B cell (primary cell): ENCODE measurements at regions not wholly inside any gene's neighbourhood (a gene's known extent, or its start where the extent isn't known, plus 50 kb on each side); places are given as distances from the start of the nearest gene placed in this dataset.

Source experiments
- ATAC-seq: fragments of 200-7000 bp; cut with Tn5 transposase; one replicate; pipeline ENCODE4 v1.10.0; 2021; ENCODE audit warnings: low read depth, mild to moderate bottlenecking, moderate number of reproducible peaks, moderate library complexity
- CTCF ChIA-PET: fragments of 350-600 bp; sonication (Branson Sonifier 250); formaldehyde crosslinking; loops from one replicate; lab custom pipeline; 2021; ENCODE audit warnings: antibody characterized with exemption, inconsistent platforms; lab: Charles Lee
- POLR2A ChIA-PET: fragments of 350-600 bp; sonication (Branson Sonifier 250); formaldehyde crosslinking; loops from one replicate; lab custom pipeline; 2021; ENCODE audit warnings: antibody characterized with exemption; lab: Charles Lee
- DNase-seq: peaks from one replicate; pipeline ENCODE4 v3.0.0; 2013
- H2AFZ ChIP-seq: 2 replicates; pipeline ENCODE4 v1.6.1; 2012; ENCODE audit warnings: mild to moderate bottlenecking, low read depth, low read length; ENCODE audit not compliant: insufficient read depth, poor library complexity, severe bottlenecking
- H3K27ac ChIP-seq, 2 donors: 1 replicate in 1 of 2; 2 replicates in 1 of 2; pipeline ENCODE4 v1.5.1; 2012 to 2013; ENCODE audit warnings: low read length in 2 of 2, mild to moderate bottlenecking in 2 of 2, moderate library complexity in 1 of 2
- H3K27me3 ChIP-seq, 4 experiments: fragments of 200-600 bp in 1 of 4; sonication (generic) in 1 of 4; replicated peaks in 1 of 4; 1 replicate in 2 of 4; 2 replicates in 2 of 4; pipeline versions ENCODE4 v1.6.1 to v1.7.0; 2013 to 2016; ENCODE audit warnings: low read length in 3 of 4, mild to moderate bottlenecking in 2 of 4, mixed read lengths in 1 of 4, moderate library complexity in 1 of 4; ENCODE audit not compliant: insufficient read depth in 4 of 4, control insufficient read depth in 3 of 4; ENCODE audit errors: control extremely low read depth in 1 of 4
- H3K36me3 ChIP-seq, 2 experiments: replicated peaks in 1 of 2; 1 replicate in 1 of 2; 2 replicates in 1 of 2; pipeline versions ENCODE4 v1.6.1 to v1.7.1; 2013; ENCODE audit warnings: low read length in 1 of 2; ENCODE audit not compliant: insufficient read depth in 2 of 2, control insufficient read depth in 1 of 2; ENCODE audit errors: control extremely low read depth in 1 of 2, extremely low read depth in 1 of 2
- H3K4me1 ChIP-seq, 2 donors: fragments of 200-600 bp in 1 of 2; sonication (generic) in 1 of 2; 1 replicate in 1 of 2; 2 replicates in 1 of 2; pipeline versions ENCODE4 v1.5.1 to v1.6.1; 2013 to 2017; ENCODE audit warnings: low read length in 2 of 2; ENCODE audit not compliant: control insufficient read depth in 2 of 2, insufficient read depth in 2 of 2
- H3K4me2 ChIP-seq: replicated peaks from 2 replicates; pipeline ENCODE3; 2012; ENCODE audit warnings: mild to moderate bottlenecking, low read depth, low read length; ENCODE audit not compliant: poor library complexity, severe bottlenecking
- H3K4me3 ChIP-seq, 5 experiments: fragments of 200-600 bp in 1 of 5; sonication (generic) in 1 of 5; 1 replicate in 3 of 5; 2 replicates in 2 of 5; pipeline versions ENCODE4 v1.5.1 to v1.7.0; 2011 to 2016; ENCODE audit warnings: low read length in 4 of 5, mild to moderate bottlenecking in 4 of 5, low read depth in 2 of 5, control low read depth in 1 of 5, moderate library complexity in 1 of 5; ENCODE audit not compliant: insufficient read depth in 1 of 5; ENCODE audit errors: control extremely low read depth in 1 of 5, extremely low read depth in 1 of 5
- H3K79me2 ChIP-seq: fragments of 200-600 bp; sonication (generic); one replicate; pipeline ENCODE4 v1.6.0; 2016; ENCODE audit warnings: low read length; ENCODE audit not compliant: control insufficient read depth, insufficient read depth
- H3K9ac ChIP-seq: fragments of 200-600 bp; sonication (generic); 2 replicates; pipeline ENCODE4 v1.6.1; 2017; ENCODE audit warnings: mild to moderate bottlenecking, low read length, moderate library complexity
- H3K9me3 ChIP-seq, 3 donors: one replicate each; pipeline versions ENCODE4 v1.6.1 to v1.7.1; 2013; ENCODE audit warnings: low read length in 2 of 3; ENCODE audit not compliant: control insufficient read depth in 2 of 3, insufficient read depth in 1 of 3; ENCODE audit errors: control extremely low read depth in 1 of 3
- H4K20me1 ChIP-seq: 2 replicates; pipeline ENCODE4 v1.6.0; 2012; ENCODE audit warnings: mild to moderate bottlenecking, low read length; ENCODE audit not compliant: insufficient read depth, control insufficient read depth, poor library complexity, severe bottlenecking
- H3K27ac Mint-ChIP-seq: one replicate; pipeline ENCODE4 v1.8.0; 2021; ENCODE audit warnings: mixed read lengths
- H3K27me3 Mint-ChIP-seq: one replicate; pipeline ENCODE4 v1.8.0; 2021; ENCODE audit warnings: mixed read lengths
- H3K4me1 Mint-ChIP-seq: one replicate; pipeline ENCODE4 v1.8.0; 2021; ENCODE audit warnings: mixed read lengths
- H3K4me3 Mint-ChIP-seq: one replicate; pipeline ENCODE4 v1.8.0; 2021; ENCODE audit warnings: mixed read lengths
- H3K9me3 Mint-ChIP-seq: one replicate; pipeline ENCODE4 v1.8.0; 2022; ENCODE audit warnings: mixed read lengths; ENCODE audit not compliant: insufficient read depth
- EZH2 ChIP-seq: IDR thresholded peaks from 2 replicates; pipeline ENCODE4 v1.6.1; 2012; ENCODE audit warnings: borderline replicate concordance, low read depth, mild to moderate bottlenecking, moderate library complexity, low read length; ENCODE audit not compliant: insufficient read depth, poor library complexity, severe bottlenecking
- WGBS: methylation state at CpG from one replicate; pipeline ENCODE4 v1.1.5; 2013; ENCODE audit warnings: missing lambda C conversion rate; ENCODE audit not compliant: insufficient coverage; 5-methylcytosine and 5-hydroxymethylcytosine counted together
- intact Hi-C: fragments of 100-400 bp; cut with micrococcal nuclease; formaldehyde crosslinking; loops from one replicate; pipeline ENCODE4 v1.10.0; 2022
- TF ChIP-seq, protein P1 (sequence below): fragments of 200-600 bp; IDR thresholded peaks from one replicate; pipeline ENCODE4 v1.8.0; 2022; ENCODE audit warnings: antibody characterized with exemption, mild to moderate bottlenecking

GRCh38 chr1:55428231-55428630 is 213.1 kb upstream of the USP24 start:
- POLR2A ChIA-PET = no interaction called here
- peaks cover 53% of the 10 kb centered on the region for H3K27me3 Mint-ChIP-seq
- no peak for TF ChIP-seq EZH2
- TF ChIP-seq, protein P1, sequence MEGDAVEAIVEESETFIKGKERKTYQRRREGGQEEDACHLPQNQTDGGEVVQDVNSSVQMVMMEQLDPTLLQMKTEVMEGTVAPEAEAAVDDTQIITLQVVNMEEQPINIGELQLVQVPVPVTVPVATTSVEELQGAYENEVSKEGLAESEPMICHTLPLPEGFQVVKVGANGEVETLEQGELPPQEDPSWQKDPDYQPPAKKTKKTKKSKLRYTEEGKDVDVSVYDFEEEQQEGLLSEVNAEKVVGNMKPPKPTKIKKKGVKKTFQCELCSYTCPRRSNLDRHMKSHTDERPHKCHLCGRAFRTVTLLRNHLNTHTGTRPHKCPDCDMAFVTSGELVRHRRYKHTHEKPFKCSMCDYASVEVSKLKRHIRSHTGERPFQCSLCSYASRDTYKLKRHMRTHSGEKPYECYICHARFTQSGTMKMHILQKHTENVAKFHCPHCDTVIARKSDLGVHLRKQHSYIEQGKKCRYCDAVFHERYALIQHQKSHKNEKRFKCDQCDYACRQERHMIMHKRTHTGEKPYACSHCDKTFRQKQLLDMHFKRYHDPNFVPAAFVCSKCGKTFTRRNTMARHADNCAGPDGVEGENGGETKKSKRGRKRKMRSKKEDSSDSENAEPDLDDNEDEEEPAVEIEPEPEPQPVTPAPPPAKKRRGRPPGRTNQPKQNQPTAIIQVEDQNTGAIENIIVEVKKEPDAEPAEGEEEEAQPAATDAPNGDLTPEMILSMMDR = no peak

GRCh38 chr1:55427606-55428005 is 212.4 kb upstream of the USP24 start:
- H3K27ac Mint-ChIP-seq = no peak overlapping the region
- WGBS = 86% methylated on average over 3 of the region's 4 CpGs
- ATAC-seq (no peak), DNase-seq (no peak)
- H3K4me1 Mint-ChIP-seq = no peaks in the 10 kb centered on the region
- no peak overlapping the region for H3K4me2 ChIP-seq
- H3K9me3 Mint-ChIP-seq = no peaks in the 10 kb centered on the region
- ChIA-PET CTCF (no interaction called here), POLR2A (no interaction called here)
- no peak overlapping the region for H3K4me3 Mint-ChIP-seq
- no peak overlapping the region for H2AFZ ChIP-seq
- H3K79me2 ChIP-seq = no peaks in the 10 kb centered on the region
- no peak overlapping the region for H3K9ac ChIP-seq
- intact Hi-C loops = no loop called here
- H3K4me1 ChIP-seq = no peaks in the 10 kb centered on the region
- H3K9me3 ChIP-seq = peaks cover 0 to 3% (median 0%) of the 10 kb centered on the region in 3 donors
- H3K36me3 ChIP-seq = no peaks in the 10 kb centered on the region
- H3K27ac ChIP-seq = no peak overlapping the region
- H3K4me3 ChIP-seq = no peak overlapping the region
- TF ChIP-seq, protein P1 = no peak
- TF ChIP-seq EZH2 = no peak
- no peaks in the 10 kb centered on the region for H4K20me1 ChIP-seq
- H3K27me3 ChIP-seq = peaks cover 0 to 15% (median 1%) of the 10 kb centered on the region in 4 experiments
- H3K27me3 Mint-ChIP-seq = peaks cover 51% of the 10 kb centered on the region

More at GRCh38 chr1:55428231-55428630, 213.1 kb upstream of the USP24 start:
- Histone ChIP-seq H3K4me2 (no peak overlapping the region), H3K9ac (no peak overlapping the region), H3K27ac (no peak overlapping the region), H3K4me1 (no peaks in the 10 kb centered on the region), H3K36me3 (no peaks in the 10 kb centered on the region), H3K4me3 (no peak overlapping the region), H4K20me1 (no peaks in the 10 kb centered on the region), H3K9me3 (peaks cover 0 to 3% (median 0%) of the 10 kb centered on the region in 3 donors), H3K27me3 (peaks cover 0 to 15% (median 1%) of the 10 kb centered on the region in 4 experiments), H2AFZ (no peak overlapping the region), H3K79me2 (no peaks in the 10 kb centered on the region)
- no peaks in the 10 kb centered on the region for H3K4me1 Mint-ChIP-seq
- no peak for ATAC-seq
- WGBS = 14% methylated on average over 1 of the region's 4 CpGs
- H3K27ac Mint-ChIP-seq = no peak overlapping the region
- intact Hi-C loops = no loop called here
- H3K9me3 Mint-ChIP-seq = no peaks in the 10 kb centered on the region
- H3K4me3 Mint-ChIP-seq = no peak overlapping the region
- CTCF ChIA-PET = no interaction called here
- DNase-seq = no peak
